GM11168 (cell line): ENCODE measurements at regions not wholly inside any gene's neighbourhood (a gene's known extent, or its start where the extent isn't known, plus 50 kb on each side); places are given as distances from the start of the nearest gene placed in this dataset.

ENCODE experiments used
- in situ Hi-C: fragments of 300-500 bp; cut with MboI; formaldehyde crosslinking; loops from one replicate; pipeline ENCODE4 v1.12.0; 2022; ENCODE audit warnings: low sequenced_read_pairs; ENCODE audit not compliant: unreplicated experiment

DNA sequence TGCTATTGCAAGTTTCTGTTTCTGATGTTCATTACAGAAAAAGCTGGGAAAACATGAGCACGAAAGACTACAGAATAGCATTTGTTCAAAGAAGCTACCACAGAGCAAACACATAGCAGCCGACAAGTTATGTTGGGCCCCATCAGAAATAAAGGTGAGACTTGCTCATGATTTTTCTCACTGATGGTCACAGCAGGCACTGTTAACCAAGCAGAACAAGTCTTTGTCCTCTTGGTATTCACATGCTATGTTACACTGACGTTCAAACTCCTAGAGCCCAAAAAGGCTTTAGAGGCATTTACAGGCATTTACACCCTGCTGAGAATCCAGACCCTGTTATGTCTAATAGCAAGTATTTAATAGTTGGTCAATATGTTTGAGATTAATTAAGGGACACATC lies 235.0 kb upstream of the HNMT start:
- in situ Hi-C loops, result no loop called here

DNA sequence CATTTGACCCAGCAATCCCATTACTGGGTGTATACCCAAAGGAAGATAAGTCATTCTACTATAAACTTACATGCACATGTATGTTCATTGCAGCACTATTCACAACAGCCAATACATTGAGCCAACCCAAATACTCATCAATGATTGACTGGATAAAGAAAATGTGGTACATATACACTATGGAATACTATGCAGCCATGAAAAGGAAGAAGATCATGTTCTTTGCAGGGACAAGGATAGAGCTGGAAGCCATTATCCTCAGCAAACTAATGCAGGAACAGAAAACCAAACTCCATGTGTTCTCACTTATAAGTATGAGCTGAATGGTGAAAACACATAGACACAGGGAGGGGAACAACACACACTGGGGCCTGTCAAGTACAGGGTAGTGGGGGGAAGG lies 226.7 kb upstream of the HNMT start:
- in situ Hi-C loops, result no loop called here

DNA sequence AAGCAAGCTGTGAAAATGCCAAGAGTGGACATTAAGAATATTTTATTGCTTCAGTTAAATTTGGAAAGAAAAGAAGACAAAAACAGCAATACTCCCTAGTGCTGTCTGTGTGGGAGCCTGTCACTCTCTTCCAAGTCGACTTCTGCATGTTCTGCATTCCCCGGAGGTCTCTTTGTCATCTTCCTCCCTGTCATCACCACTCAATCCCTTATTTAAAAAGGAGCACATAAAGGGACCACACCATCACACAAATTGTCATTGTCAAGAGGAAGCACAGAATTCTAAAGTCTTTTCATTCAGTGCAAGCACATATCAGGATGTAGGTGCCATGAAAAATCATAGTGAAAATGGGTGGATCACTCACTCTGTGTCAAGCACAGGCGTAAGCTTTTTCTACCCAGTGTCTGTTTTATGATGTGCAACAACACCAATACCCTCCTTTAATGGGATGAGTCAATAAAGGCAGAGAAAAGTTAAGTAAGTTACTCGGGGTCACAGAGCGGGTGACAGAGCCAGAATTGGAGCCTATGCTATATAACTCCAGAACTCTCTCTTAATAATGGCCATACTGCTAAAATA lies 222.4 kb upstream of the HNMT start:
- in situ Hi-C loops, result no loop called here

DNA sequence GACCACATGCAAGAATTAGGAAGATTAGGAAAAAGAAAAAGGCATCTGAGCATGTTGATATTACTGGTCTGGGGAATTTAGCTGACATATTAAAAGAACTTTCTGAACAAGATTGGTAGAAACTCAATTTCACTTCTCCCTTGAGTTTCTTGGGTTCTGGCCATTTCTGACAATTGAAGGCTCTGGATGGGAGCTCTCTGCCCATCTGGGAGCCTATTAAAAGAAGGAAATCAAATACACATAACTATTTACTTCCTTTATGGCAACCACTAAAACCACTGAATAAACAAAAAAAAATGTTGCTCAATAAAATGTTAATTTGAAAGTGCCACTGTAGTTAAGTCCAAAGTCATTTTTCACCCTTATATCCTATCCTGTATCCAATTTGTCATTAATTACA lies 216.8 kb upstream of the HNMT start:
- in situ Hi-C loops, result no loop called here

DNA sequence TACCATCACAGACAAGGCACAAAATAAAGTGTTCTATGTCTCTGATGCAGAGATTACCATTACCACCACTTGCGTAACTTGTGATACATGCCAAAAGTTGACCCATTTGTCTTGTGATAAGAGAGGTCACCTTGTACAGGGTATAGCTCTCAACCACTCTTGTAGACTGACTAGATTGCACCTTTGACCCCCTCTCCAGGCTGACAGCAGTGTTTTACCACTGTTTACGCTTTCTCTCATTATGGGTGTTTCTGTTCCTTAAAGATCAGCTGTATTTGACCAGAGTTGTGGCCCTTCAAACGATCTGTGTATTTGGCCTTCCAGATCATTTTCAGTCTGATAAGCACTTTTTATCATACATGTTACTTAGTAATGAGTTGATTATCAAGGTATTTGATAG lies 215.7 kb upstream of the HNMT start:
- in situ Hi-C loops, result no loop called here

DNA sequence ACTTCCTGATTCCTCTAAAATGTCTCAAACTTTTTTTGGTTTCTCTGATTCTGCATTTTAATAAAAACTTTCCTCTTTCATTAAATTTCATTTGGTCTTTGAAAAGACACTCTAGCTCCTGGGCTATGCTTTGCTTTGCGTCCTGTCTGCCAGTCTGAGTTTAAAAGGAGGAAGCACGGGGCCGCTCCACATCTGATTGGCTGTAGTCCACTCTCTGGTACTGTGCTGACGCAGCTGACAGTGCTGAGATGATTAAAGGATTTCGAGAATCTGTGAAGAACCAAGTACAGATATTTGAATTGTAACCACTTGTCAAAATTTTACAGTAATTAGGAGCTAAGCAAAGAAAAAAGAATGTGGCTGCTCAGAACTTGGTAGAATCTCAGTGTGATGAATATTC lies 199.6 kb upstream of the HNMT start:
- in situ Hi-C loops, result no loop called here

DNA sequence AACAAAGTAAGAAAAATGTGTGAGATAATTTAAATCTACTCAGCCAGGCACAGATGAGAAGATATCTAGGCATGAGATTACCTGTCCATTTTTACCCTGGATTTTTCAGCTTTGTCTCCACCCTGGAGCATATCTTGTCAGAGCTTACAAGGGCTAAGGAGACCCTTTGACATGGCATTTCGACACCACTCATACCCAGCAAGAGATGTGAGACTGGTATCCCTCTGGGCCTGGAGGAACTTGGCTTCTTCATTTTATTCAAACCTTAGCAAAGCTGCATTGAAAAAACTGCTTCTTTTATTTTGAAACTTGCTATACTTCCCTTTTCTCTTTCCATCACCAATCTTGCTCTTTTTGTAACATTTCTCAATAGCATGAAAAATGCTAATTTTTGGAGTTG lies 194.9 kb upstream of the HNMT start:
- in situ Hi-C loops, result no loop called here

DNA sequence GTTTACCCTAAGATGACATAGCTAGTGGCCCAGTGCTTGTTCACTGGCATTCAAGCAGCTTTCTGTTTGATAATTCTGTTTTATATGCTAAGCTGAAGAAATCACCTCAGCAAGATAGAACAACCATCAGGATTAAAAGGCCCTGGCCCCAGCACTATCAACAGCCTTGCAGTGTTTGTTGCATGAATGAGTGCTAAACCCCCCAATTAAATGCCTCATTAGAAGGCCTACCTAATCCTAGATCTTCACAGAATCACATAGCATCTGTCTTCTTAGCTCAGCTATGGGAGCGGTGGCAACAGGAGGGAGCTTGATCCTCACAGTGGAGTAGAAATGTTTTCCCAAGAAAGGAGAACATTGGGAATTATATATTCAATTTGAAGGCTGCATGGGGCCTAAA lies 194.1 kb upstream of the HNMT start:
- in situ Hi-C loops, result no loop called here

DNA sequence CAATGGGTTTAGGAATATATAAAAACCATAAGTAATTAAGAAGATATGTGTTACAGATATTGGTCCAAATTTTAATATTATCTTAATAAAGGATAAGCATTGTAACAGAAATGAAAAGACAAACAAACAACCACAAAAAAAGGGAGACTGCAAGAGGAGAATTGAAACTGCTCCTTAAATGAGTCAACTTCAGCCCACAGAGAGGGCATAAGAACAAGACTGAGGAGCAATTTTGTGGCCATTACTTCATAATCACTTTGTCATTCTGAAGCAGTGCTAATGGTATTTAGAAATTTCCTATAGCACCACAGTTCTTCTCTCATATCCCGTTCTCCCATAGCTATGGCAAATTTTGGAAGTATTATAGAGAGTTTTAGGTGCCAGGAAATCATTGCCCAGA lies 193.2 kb upstream of the HNMT start:
- in situ Hi-C loops, result no loop called here

DNA sequence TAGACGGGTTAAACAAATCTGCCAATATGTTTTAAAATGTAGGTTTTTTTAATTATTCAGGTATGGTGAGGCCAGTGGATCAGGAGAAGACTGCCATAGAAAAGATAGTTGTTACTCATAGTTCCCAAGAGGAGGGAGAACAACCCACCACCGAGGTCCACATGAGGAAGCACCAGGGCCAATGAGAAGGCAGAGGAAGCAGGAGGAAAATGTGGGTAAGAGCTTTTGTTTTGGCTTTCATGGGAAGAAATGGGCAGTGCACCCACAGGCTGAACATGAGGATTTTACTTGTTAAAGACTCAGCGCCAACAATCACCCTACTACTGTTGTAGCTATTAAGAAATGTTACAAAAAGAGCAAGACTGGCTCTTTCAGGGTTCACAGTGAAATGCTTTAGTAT lies 191.8 kb upstream of the HNMT start:
- in situ Hi-C loops, result no loop called here

DNA sequence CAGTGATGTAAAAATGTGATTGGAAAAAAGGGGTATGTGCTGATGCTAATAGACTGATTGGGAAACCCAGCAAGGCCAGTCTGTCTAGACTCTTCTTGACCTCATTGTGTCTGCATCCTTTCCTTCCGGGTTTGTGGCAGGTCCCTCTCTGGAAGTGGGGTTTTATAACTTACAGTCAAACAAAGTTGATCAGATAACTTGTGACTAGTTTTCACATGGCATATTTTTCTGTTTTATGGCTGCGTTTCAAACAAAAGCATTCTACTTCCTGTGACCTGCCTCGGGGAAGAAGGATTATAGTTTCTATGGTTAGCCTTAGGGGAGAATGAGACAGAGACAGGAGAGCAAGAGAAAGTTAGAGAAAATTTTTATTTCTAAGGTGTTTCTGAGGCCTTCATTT lies 188.7 kb upstream of the HNMT start:
- in situ Hi-C loops, result no loop called here

DNA sequence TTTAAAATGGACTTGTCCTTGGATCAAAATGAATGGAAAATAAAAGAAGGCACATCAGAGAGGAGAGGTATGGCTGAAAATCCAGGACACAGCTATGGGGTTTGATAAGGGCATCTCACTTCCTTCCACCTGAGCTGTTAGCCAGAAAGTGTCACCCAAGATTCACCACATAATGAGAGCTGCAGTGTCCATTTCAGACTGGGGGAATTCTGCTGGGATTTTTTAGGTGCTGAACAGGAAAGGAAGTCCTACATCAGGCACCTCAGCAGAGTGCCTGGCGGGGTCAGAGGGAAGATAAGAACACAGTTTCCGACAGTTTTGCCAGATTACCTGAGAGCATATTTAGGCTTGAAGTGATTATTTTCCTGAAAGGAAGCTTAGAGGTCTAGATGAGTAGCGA lies 187.6 kb upstream of the HNMT start:
- in situ Hi-C loops, result no loop called here

DNA sequence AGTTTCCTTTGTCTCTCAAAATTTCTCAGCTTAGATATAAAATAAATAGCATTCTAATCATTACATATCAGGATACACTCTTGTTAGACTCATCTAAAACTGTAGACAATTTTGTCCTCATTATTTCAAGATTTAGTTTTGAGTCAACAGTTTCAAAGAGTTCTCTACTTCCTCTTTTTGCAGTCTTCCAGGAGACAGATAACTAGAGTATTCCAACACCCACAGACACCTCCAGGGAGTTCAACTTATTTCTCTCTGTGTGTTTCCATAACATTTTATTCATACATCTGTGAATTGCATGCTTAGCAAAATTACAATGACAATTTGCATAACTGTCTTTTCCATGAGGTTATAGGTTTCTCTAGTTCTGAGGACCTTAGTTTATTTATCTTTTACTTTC lies 166.6 kb upstream of the HNMT start:
- in situ Hi-C loops, result no loop called here

DNA sequence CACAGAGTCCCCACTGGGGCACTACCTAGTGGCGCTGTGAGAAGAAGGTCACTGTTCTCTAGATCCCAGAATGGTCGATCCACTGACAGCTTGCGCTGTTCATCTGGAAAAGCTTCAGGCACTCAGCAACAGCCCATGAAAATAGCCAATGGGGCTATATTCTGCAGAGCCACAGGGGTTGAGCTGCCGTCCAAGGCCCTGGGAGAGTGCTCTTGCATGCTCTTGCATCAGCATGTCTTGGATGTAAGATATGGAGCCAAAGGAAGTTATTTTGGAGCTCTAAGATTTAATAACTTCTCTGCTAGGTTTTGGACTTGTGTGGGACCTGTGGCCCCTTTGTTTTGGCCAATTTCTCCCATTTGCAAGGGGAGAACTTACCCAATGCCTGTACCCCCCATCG lies 164.7 kb upstream of the HNMT start:
- in situ Hi-C loops, result no loop called here

DNA sequence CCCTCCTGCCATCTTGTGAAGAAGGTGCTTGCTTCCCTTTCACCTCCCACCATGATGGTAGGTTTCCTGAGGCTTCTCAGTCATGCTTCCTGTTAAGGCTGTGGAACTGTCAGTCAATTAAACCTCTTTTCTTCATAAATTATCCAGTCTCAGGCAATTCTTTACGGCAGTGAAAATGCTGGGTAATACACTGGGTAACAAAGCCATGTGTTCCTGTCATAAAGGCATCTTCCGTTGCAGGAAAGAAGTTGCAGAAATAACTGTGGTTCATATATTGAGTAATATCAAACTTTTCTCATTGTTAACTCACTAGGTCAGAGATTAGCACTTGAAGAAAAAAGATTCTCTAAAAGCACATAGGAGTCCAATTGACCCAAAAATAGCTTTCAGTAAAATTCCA lies 163.9 kb upstream of the HNMT start:
- in situ Hi-C loops, result no loop called here

DNA sequence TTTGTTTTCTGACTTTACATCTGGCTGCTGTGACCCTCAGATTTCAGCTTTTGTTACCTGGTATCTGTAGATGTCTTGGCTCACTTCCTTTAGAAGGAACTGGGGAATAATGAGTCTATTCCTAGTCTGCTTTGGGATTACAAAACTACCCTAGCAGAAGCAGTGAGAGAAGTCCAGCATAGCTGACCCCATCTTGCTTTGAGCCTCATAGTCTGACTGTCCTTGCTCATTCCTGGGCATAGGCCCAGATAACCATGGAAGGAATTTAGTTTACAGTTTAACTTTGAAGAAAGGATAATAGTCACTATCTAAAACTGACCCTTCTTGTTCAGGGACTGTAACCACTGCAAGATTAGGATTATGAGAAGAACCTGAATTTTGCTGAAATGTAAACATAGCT lies 163.0 kb upstream of the HNMT start:
- in situ Hi-C loops, result no loop called here

DNA sequence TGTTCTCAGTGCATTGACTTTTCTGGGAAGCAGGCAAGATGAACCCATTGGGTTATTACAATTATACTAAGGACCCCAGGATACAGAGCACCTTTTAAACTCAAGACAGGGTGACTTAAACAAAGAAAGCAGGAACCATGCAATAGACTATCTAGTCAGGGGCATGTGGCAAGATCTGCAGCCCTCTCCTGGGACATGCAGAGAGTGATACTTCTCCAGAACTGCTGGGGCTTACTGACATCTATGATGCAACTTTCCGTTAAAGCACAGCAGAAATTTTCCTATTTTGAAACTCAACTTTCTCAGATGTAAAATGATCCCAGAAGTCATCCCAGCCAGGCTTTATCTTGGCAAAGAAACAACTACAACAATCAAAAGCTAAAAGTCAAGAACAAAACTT lies 162.2 kb upstream of the HNMT start:
- in situ Hi-C loops, result no loop called here

DNA sequence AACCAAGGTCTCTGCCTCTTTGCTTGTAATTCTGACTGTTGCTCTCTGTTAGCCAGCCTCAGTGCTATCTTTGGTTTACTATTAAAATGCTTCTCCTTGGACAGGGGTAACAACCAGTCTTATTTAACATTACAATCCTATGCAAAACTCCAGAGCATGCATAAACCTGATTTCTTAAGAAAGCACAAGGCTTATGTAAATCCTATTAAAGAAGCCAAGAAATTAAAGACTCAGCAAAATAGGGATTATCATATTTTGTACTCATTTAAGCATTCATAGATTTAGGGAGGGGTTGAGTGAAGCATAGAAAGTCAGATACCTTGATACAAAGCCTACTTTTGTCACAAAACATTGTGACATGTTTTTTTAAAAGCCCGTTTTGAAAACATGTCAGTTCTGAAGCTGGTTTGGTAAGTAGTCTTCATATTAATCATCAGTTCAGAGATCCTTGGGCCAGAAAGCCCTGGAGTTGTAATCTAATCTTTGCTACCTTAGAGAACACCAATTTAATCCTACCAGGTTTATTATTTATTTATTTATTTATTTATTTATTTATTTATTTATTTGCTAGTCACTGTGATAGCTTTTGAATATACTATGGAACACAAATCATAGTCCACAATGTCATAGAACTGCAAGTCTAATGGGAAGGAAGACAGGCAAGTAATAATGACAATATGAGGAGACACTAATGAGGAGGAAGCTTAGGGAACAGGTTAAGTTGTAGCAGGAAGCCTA lies 158.0 kb upstream of the HNMT start:
- in situ Hi-C loops, result no loop called here

DNA sequence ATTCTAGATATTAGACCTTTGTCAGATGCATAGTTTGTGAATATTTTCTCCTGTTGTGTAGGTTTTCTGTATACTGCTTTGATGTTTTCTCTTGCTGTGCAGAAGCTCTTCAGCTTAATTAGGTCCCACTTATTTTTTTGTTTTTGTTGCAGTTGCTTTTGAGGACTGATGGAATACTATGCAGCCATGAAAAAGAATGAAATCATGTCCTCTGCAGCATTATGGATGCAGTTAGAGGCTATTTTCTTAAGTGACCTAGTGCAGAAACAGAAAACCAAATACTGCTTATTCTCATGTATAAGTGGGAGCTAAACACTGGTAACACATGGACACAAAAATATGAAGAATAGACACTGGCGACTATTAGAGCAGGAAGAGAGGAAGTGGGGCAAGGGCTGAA lies 155.0 kb upstream of the HNMT start:
- in situ Hi-C loops, result no loop called here

DNA sequence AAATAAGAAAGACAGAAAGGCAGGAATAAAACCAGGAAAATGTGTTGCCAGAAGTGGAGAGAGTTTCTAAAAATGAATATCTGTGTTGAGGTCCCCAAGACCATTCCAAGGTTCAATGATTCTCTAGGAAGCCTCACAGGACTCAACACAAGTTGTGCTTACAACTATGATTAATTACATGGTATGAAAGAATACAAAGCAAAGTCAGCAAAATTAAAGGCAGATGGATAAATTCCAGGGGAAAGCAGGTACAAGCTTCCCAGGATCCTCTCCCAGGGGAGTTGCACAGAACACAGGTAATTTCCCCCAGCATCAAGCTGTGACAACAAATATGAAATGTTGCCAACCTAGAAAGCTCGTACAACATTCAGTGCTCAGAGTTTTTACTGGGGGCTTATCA lies 154.4 kb upstream of the HNMT start:
- in situ Hi-C loops, result no loop called here

DNA sequence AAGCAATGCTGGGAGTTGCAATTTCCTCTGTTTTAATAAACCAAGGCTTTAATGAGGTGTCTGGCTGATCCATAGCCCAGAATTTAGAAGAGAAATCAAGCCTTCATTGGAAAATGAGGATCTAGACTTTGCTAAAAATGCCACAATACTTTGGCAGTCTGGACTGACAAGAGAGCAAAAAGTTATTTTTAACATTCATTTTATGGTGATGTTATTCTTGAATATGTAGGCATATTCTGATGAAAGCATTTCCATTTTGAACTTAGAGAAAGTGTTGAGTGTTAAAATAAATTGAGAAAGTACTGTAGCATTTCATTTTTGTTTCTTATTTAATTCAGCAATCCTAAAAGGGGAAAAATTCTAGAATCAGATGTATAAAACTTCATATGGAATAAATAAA lies 151.8 kb upstream of the HNMT start:
- in situ Hi-C loops, result no loop called here

DNA sequence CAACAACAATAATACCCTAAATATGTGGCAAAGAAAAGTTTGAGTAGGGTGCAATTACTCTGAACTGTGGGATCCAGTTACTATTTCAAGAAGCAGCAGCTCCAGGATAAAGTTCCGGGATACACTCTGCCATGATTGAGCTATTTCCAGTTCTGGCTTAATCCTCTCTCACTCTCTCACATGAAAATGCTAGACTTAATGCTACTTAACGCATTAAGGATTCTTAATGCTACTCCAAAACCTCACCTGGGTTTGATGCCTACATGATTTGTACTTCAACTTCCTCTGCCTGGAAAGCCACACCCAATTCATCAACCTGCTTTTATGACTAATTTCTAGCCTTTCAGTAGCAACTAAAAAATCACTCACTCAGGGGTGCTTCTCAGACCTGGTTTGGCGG lies 151.1 kb upstream of the HNMT start:
- in situ Hi-C loops, result no loop called here

DNA sequence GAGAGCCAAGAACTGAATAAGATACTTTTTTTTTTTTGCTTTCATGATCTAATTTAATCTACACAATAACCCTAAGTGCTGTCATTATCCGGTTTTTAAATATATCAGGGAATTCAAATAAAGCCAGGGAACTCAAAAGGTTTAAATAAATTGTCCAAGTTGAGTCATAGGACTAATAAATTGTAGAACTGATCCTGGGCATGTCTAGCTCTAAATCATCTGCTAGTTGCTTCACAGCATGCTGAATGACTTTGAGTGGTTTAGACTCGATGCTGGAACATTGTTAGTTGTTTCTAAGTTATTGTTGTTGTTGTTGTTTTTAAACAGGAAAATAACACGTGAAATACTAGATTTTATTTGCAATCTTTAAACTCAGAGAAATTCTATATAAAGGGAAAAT lies 147.2 kb upstream of the HNMT start:
- in situ Hi-C loops, result no loop called here
